OCI-LY1 (cell line): ENCODE measurements at regions not wholly inside any gene's neighbourhood (a gene's known extent, or its start where the extent isn't known, plus 50 kb on each side); places are given as distances from the start of the nearest gene placed in this dataset.

Source experiments
- CTCF ChIP-seq: fragments of 200-600 bp; sonication (generic), shearing (Covaris generic); IDR thresholded peaks from 2 replicates; pipeline ENCODE4 v1.5.1; 2017; ENCODE audit warnings: mild to moderate bottlenecking, antibody characterized with exemption, low read length, moderate library complexity, mixed read lengths
- EZH2 ChIP-seq: fragments of 200-600 bp; sonication (generic), shearing (Covaris generic); IDR thresholded peaks from 2 replicates; pipeline ENCODE4 v1.8.0; 2017; ENCODE audit warnings: borderline replicate concordance, mixed run types, mild to moderate bottlenecking, antibody characterized with exemption, low read length, moderate library complexity, mixed read lengths

GRCh38 chr14:29489911-29490425, 437.7 kb downstream of the PRKD1 start:
- no peak for TF ChIP-seq CTCF
- TF ChIP-seq EZH2 = no peak
